CD14-positive monocyte (primary cell): ENCODE measurements at regions not wholly inside any gene's neighbourhood (a gene's known extent, or its start where the extent isn't known, plus 50 kb on each side); places are given as distances from the start of the nearest gene placed in this dataset.

ENCODE experiments used
- DNase-seq, 3 donors: peaks; one replicate each; pipeline ENCODE4 v3.0.0-alpha.2; 2011 to 2022
- H2AFZ ChIP-seq: 2 replicates; pipeline ENCODE4 v1.6.0; 2012; ENCODE audit warnings: mild to moderate bottlenecking, low read depth, low read length, inconsistent platforms; ENCODE audit not compliant: insufficient read depth, poor library complexity, severe bottlenecking
- H3K27ac ChIP-seq, 2 donors: 1 replicate in 1 of 2; 2 replicates in 1 of 2; pipeline ENCODE4 v1.5.1; 2012 to 2013; ENCODE audit warnings: low read length in 2 of 2, control low read depth in 1 of 2, inconsistent platforms in 1 of 2, low read depth in 1 of 2, mild to moderate bottlenecking in 1 of 2
- H3K27me3 ChIP-seq, 2 donors: one replicate each; pipeline versions ENCODE4 v1.6.0 to v1.6.1; 2011 to 2013; ENCODE audit warnings: low read length in 2 of 2; ENCODE audit not compliant: control insufficient read depth in 2 of 2, insufficient read depth in 2 of 2
- H3K36me3 ChIP-seq, 2 donors: replicated peaks in 1 of 2; 1 replicate in 1 of 2; 2 replicates in 1 of 2; pipeline versions ENCODE4 v1.5.1 to v1.6.1; 2012 to 2013; ENCODE audit warnings: low read length in 2 of 2, control low read depth in 1 of 2, inconsistent platforms in 1 of 2, mild to moderate bottlenecking in 1 of 2; ENCODE audit not compliant: insufficient read depth in 2 of 2, control insufficient read depth in 1 of 2
- H3K4me1 ChIP-seq, 2 donors: 1 replicate in 1 of 2; 2 replicates in 1 of 2; pipeline versions ENCODE4 v1.5.1 to v1.6.1; 2012 to 2013; ENCODE audit warnings: low read length in 2 of 2, control low read depth in 1 of 2, inconsistent platforms in 1 of 2, mild to moderate bottlenecking in 1 of 2, moderate library complexity in 1 of 2; ENCODE audit not compliant: insufficient read depth in 2 of 2, control insufficient read depth in 1 of 2
- H3K4me2 ChIP-seq: replicated peaks from 2 replicates; pipeline ENCODE3; 2012; ENCODE audit warnings: low read length, moderate library complexity, mild to moderate bottlenecking; ENCODE audit not compliant: poor library complexity, severe bottlenecking; ENCODE audit errors: extremely low read depth
- H3K4me3 ChIP-seq, 3 experiments: fragments of 200-600 bp in 1 of 3; sonication (generic) in 1 of 3; replicated peaks in 1 of 3; 1 replicate in 2 of 3; 2 replicates in 1 of 3; pipeline ENCODE4 v1.5.1; 2011 to 2013; ENCODE audit warnings: low read length in 3 of 3, mild to moderate bottlenecking in 3 of 3, control low read depth in 2 of 3, low read depth in 2 of 3, inconsistent platforms in 1 of 3, moderate library complexity in 1 of 3
- H3K79me2 ChIP-seq: 2 replicates; pipeline ENCODE4 v1.6.0; 2012; ENCODE audit warnings: mild to moderate bottlenecking, control low read depth, inconsistent platforms, low read length, moderate library complexity; ENCODE audit not compliant: insufficient read depth
- H3K9ac ChIP-seq: 2 replicates; pipeline ENCODE4 v1.6.0; 2017; ENCODE audit warnings: low read length, mild to moderate bottlenecking; ENCODE audit not compliant: insufficient read depth, poor library complexity, severe bottlenecking
- H3K9me3 ChIP-seq, 2 donors: replicated peaks in 1 of 2; 1 replicate in 1 of 2; 2 replicates in 1 of 2; pipeline versions ENCODE4 v1.5.1 to v1.6.1; 2012 to 2013; ENCODE audit warnings: low read length in 2 of 2, control low read depth in 1 of 2; ENCODE audit not compliant: control insufficient read depth in 1 of 2, insufficient read depth in 1 of 2
- H4K20me1 ChIP-seq: 2 replicates; pipeline ENCODE4 v1.6.0; 2012; ENCODE audit warnings: mild to moderate bottlenecking, low read length, control low read depth, moderate library complexity; ENCODE audit not compliant: insufficient read depth
- H3K27ac Mint-ChIP-seq, 7 donors: one replicate each; pipeline ENCODE4 v1.8.0; 2020; ENCODE audit warnings: mild to moderate bottlenecking in 7 of 7, mixed read lengths in 7 of 7, moderate library complexity in 6 of 7, inconsistent platforms in 2 of 7
- H3K27me3 Mint-ChIP-seq, 3 donors: one replicate each; pipeline ENCODE4 v1.8.0; 2021 to 2022; ENCODE audit warnings: low read depth in 3 of 3, mild to moderate bottlenecking in 3 of 3, mixed read lengths in 3 of 3, moderate library complexity in 3 of 3, inconsistent platforms in 1 of 3
- H3K36me3 Mint-ChIP-seq, 2 donors: one replicate each; pipeline ENCODE4 v1.8.0; 2020; ENCODE audit warnings: mixed read lengths in 2 of 2, inconsistent platforms in 1 of 2, mild to moderate bottlenecking in 1 of 2
- H3K4me1 Mint-ChIP-seq: one replicate; pipeline ENCODE4 v1.8.0; 2020; ENCODE audit warnings: mild to moderate bottlenecking, mixed read lengths
- H3K4me3 Mint-ChIP-seq, 2 donors: one replicate each; pipeline ENCODE4 v1.8.0; 2020; ENCODE audit warnings: mild to moderate bottlenecking in 2 of 2, mixed read lengths in 2 of 2, moderate library complexity in 1 of 2
- H3K9me3 Mint-ChIP-seq, 7 donors: one replicate each; pipeline ENCODE4 v1.8.0; 2020 to 2022; ENCODE audit warnings: mixed read lengths in 7 of 7, mild to moderate bottlenecking in 6 of 7, moderate library complexity in 6 of 7, inconsistent platforms in 2 of 7
- WGBS: methylation state at CpG from one replicate; pipeline ENCODE4 v1.1.5; 2013; ENCODE audit warnings: missing lambda C conversion rate; ENCODE audit not compliant: insufficient coverage; 5-methylcytosine and 5-hydroxymethylcytosine counted together
- intact Hi-C, 2 donors: fragments of 100-400 bp; cut with micrococcal nuclease; formaldehyde crosslinking; loops; one replicate each; pipeline versions ENCODE4 v1.15.0 to v1.15.1; 2023
- TF ChIP-seq, protein P1 (sequence below): fragments of 200-600 bp; IDR thresholded peaks from one replicate; pipeline ENCODE4 v1.8.0; 2022; ENCODE audit warnings: antibody characterized with exemption, mild to moderate bottlenecking

DNA sequence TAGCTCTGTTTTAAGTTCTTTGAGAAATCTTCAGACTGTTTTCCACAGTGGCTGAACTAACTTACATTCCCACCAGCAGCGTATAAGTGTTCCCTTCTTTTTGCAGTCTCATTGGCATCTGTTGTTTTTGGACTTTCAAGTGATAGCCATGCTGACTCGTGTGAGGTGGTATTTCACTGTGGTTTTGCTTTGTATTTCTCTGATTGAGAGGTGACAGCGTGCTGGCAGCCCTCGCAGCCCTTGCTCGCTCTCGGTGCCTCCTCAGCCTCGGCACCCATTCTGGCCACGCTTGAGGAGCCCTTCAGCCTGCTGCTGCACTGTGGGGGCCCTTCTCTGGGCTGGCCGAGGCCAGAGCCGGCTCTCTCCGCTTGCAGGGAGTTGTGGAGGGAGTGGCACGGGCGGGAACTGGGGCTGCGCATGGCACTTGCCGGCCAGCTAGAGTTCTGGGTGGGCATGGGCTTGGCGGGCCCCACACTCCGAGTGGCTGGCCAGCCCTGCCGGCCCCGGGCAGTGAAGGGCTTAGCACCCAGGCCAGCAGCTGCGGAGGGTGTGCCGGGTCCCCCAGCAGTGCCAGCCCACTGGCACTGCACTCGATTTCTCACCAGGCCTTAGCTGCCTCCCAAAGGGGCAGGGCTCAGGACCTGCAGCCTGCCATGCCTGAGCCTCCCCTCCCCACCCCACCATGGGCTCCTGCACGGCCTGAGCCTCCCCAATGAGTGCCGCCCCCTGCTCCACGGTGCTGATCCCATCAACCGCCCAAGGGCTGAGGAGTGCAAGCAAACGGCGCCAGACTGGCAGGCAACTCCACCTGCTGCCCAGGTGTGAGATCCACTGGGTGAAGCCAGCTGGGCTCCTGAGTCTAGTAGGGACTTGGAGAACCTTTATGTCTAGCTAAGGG lies 151.8 kb downstream of the IRS1 start:
- Mint-ChIP-seq H3K4me1 (peaks cover 18% of the 10 kb centered on the region), H3K27me3 (peaks cover 39 to 79% (median 47%) of the 10 kb centered on the region in 3 donors), H3K4me3 (no peak overlapping the region), H3K36me3 (no peaks in the 10 kb centered on the region), H3K9me3 (peaks cover 11 to 26% (median 21%) of the 10 kb centered on the region in 7 donors), H3K27ac (no peak overlapping the region)
- peaks cover 33 to 61% of the 10 kb centered on the region in 2 donors for H3K27me3 ChIP-seq
- no peak for DNase-seq
- no peaks in the 10 kb centered on the region for H3K36me3 ChIP-seq
- H3K79me2 ChIP-seq: no peaks in the 10 kb centered on the region
- H4K20me1 ChIP-seq: no peaks in the 10 kb centered on the region
- H2AFZ ChIP-seq: no peak overlapping the region
- no peak overlapping the region for H3K4me3 ChIP-seq
- no peak overlapping the region for H3K4me2 ChIP-seq
- no peak overlapping the region for H3K9ac ChIP-seq
- H3K9me3 ChIP-seq: peaks cover 13 to 24% of the 10 kb centered on the region in 2 donors
- intact Hi-C loops: no loop called here
- peaks cover 16% of the 10 kb centered on the region in 2 donors for H3K4me1 ChIP-seq
- 93% methylated on average over 24 of the region's 28 CpGs for WGBS
- TF ChIP-seq, protein P1, sequence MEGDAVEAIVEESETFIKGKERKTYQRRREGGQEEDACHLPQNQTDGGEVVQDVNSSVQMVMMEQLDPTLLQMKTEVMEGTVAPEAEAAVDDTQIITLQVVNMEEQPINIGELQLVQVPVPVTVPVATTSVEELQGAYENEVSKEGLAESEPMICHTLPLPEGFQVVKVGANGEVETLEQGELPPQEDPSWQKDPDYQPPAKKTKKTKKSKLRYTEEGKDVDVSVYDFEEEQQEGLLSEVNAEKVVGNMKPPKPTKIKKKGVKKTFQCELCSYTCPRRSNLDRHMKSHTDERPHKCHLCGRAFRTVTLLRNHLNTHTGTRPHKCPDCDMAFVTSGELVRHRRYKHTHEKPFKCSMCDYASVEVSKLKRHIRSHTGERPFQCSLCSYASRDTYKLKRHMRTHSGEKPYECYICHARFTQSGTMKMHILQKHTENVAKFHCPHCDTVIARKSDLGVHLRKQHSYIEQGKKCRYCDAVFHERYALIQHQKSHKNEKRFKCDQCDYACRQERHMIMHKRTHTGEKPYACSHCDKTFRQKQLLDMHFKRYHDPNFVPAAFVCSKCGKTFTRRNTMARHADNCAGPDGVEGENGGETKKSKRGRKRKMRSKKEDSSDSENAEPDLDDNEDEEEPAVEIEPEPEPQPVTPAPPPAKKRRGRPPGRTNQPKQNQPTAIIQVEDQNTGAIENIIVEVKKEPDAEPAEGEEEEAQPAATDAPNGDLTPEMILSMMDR: no peak
- H3K27ac ChIP-seq: no peak overlapping the region

DNA sequence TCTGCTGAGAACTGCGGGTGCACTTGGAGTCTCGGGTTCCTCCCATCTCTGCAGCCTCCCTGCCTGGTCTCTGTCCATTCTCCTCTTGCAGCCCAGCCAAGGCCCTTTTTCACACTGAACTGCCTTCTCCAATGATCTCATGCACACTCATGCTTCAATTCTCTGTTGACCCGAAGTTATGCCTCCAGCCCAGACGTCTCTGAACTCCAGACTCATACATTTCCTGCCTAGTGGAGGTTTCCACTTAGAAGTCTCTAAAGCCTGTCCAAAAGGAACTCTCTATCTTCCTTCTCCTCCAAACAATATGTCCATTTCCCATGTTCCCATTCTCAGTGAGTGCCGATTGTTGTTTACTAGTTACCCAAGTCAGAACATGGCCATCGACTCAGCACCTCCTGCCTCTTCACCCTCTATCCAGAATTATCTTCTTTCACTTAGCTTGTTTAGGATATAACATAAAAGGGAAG lies 155.2 kb downstream of the IRS1 start:
- no peak overlapping the region for H3K27ac ChIP-seq
- peaks cover 16 to 19% of the 10 kb centered on the region in 2 donors for H3K9me3 ChIP-seq
- TF ChIP-seq, protein P1: no peak
- H3K9ac ChIP-seq: no peak overlapping the region
- no peak overlapping the region for H3K4me3 ChIP-seq
- no peak overlapping the region for H2AFZ ChIP-seq
- no peaks in the 10 kb centered on the region for H3K36me3 ChIP-seq
- Mint-ChIP-seq H3K9me3 (peaks cover 8 to 26% (median 19%) of the 10 kb centered on the region in 7 donors), H3K27me3 (peaks cover 28 to 66% (median 38%) of the 10 kb centered on the region in 3 donors), H3K27ac (no peak overlapping the region), H3K4me3 (peak overlapping the region in 1 of 2 donors; percentile 6), H3K4me1 (no peaks in the 10 kb centered on the region), H3K36me3 (no peaks in the 10 kb centered on the region)
- no peaks in the 10 kb centered on the region for H3K4me1 ChIP-seq
- WGBS: 56% methylated on average over 4 of the region's 6 CpGs
- H3K79me2 ChIP-seq: no peaks in the 10 kb centered on the region
- H4K20me1 ChIP-seq: no peaks in the 10 kb centered on the region
- H3K4me2 ChIP-seq: no peak overlapping the region
- no peak for DNase-seq
- peaks cover 14 to 39% of the 10 kb centered on the region in 2 donors for H3K27me3 ChIP-seq
- intact Hi-C loops: no loop called here
